Endothelial cell (in vitro differentiated cells): ENCODE measurements at regions not wholly inside any gene's neighbourhood (a gene's known extent, or its start where the extent isn't known, plus 50 kb on each side); places are given as distances from the start of the nearest gene placed in this dataset.
A peak's percentile ranks its signal among the peaks of the same experiment; 100 is the strongest.

Experiments used
- DNase-seq: peaks from one replicate; pipeline ENCODE4 v3.0.0; 2021; ENCODE audit warnings: low spot score
- H3K27ac Mint-ChIP-seq: one replicate; pipeline ENCODE4 v1.8.0; 2021; ENCODE audit warnings: mixed read lengths, inconsistent platforms; ENCODE audit not compliant: unreplicated experiment
- H3K27me3 Mint-ChIP-seq: one replicate; pipeline ENCODE4 v1.8.0; 2021; ENCODE audit warnings: mild to moderate bottlenecking, moderate library complexity, mixed read lengths, inconsistent platforms; ENCODE audit not compliant: unreplicated experiment
- H3K36me3 Mint-ChIP-seq: one replicate; pipeline ENCODE4 v1.8.0; 2021; ENCODE audit warnings: mild to moderate bottlenecking, low read depth, mixed read lengths, inconsistent platforms; ENCODE audit not compliant: unreplicated experiment
- H3K4me1 Mint-ChIP-seq: one replicate; pipeline ENCODE4 v1.8.0; 2021; ENCODE audit warnings: mild to moderate bottlenecking, mixed read lengths, inconsistent platforms; ENCODE audit not compliant: unreplicated experiment
- H3K4me3 Mint-ChIP-seq: one replicate; pipeline ENCODE4 v1.8.0; 2021; ENCODE audit warnings: mild to moderate bottlenecking, mixed read lengths, inconsistent platforms; ENCODE audit not compliant: unreplicated experiment
- H3K9me3 Mint-ChIP-seq: one replicate; pipeline ENCODE4 v1.8.0; 2021; ENCODE audit warnings: mixed read lengths, inconsistent platforms; ENCODE audit not compliant: unreplicated experiment
- TF ChIP-seq, protein P1 (sequence below): fragments of 200-600 bp; sonication (generic); IDR thresholded peaks from one replicate; pipeline ENCODE4 v1.5.0; 2021; ENCODE audit warnings: antibody characterized with exemption; ENCODE audit not compliant: unreplicated experiment

DNA sequence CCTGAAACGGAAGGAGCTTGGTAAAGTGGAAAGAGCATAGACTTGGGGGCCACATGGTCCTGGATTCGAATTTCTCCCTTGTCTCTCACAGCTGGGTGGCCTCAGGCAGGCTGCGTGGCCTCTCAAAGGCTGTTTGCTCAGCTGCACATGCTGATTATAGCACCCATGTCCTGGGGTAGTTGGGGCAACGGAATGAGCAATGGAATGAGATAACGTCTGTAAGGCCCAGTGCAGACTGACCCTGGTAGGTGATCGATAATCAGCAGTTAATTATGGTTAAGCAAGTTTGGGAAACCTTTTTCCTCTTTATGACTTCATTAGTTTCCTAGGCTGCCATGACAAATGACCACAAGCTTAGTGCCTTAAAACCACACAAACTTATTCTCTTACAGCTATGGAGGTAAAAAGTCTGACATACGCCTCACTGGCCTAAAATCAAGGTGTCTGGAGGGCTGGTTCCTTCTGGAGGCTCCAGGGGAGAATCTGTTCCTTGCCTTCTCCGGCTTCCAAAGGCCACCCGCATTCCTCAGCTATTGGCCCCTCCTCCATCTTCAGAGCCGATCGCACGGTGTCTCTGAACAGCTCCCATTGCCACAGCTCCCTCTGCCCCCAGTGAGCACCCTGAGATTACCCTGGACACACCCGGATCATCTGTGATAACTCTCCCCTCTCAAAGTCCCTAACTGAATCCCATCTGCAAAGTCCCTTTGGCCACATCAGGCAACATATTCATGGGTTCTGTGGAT is 294.9 kb upstream of the FOXF1 start:
- TF ChIP-seq, protein P1, sequence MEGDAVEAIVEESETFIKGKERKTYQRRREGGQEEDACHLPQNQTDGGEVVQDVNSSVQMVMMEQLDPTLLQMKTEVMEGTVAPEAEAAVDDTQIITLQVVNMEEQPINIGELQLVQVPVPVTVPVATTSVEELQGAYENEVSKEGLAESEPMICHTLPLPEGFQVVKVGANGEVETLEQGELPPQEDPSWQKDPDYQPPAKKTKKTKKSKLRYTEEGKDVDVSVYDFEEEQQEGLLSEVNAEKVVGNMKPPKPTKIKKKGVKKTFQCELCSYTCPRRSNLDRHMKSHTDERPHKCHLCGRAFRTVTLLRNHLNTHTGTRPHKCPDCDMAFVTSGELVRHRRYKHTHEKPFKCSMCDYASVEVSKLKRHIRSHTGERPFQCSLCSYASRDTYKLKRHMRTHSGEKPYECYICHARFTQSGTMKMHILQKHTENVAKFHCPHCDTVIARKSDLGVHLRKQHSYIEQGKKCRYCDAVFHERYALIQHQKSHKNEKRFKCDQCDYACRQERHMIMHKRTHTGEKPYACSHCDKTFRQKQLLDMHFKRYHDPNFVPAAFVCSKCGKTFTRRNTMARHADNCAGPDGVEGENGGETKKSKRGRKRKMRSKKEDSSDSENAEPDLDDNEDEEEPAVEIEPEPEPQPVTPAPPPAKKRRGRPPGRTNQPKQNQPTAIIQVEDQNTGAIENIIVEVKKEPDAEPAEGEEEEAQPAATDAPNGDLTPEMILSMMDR, result no peak
- H3K9me3 Mint-ChIP-seq, result peaks cover 4% of the 10 kb centered on the region
- H3K4me3 Mint-ChIP-seq, result peak overlapping the region; percentile 1
- peaks cover 5% of the 10 kb centered on the region for H3K4me1 Mint-ChIP-seq
- H3K36me3 Mint-ChIP-seq, result peaks cover 15% of the 10 kb centered on the region
- peaks cover 10% of the 10 kb centered on the region for H3K27me3 Mint-ChIP-seq
- no peak overlapping the region for H3K27ac Mint-ChIP-seq
- no peak for DNase-seq

DNA sequence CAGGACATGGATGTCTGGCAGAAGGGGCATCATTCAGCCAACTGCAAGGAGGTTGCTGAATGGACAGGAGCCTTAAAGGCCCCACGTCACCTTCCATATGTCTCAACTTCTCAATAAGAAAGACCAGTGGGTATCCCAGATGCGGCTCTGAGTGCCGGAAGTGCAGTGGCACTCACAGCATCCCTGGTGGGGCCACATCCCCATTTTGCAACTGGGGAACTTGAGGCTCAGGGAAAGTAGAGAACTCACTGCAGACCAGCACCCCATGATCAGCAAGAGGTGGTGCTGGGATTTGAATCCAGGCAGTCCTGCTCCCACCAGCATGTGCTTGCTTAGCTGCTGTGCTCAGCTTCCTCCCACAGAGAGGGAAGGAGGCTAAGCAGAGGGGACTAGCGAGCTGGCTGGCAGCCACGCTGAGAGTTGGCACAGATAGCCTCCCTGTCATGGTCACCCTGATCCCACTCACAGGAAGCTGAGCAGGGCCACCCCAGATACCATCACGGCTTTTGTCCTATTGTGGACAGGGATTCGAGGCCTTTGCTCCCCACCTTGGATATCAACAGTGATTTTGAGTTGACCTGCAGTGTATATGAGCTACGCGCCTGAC is 294.2 kb upstream of the FOXF1 start:
- H3K4me3 Mint-ChIP-seq, result no peak overlapping the region
- no peak for DNase-seq
- peaks cover 4% of the 10 kb centered on the region for H3K9me3 Mint-ChIP-seq
- H3K27me3 Mint-ChIP-seq, result peaks cover 10% of the 10 kb centered on the region
- H3K27ac Mint-ChIP-seq, result no peak overlapping the region
- TF ChIP-seq, protein P1, result no peak
- H3K4me1 Mint-ChIP-seq, result peaks cover 5% of the 10 kb centered on the region
- H3K36me3 Mint-ChIP-seq, result peaks cover 15% of the 10 kb centered on the region

DNA sequence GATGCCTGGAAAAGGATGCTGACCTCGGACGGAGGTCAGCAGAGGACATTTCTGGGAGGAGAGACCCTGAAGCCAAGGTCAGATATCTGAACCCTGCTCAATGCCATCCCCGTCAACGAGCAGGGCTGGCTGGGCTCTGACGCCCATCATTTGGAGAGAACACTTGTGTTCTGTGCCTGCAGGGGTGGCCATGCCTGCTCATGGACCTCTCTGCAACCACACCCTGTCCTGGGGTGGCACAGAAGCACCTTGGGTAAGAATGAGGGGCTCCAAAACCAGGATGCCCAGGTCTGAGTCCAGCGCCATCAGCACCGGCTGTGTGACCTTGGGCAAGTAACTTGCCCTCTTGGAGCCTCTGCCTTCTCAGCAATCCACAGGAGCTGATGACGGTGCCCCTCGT is 293.7 kb upstream of the FOXF1 start:
- Mint-ChIP-seq H3K36me3 (peaks cover 15% of the 10 kb centered on the region), H3K4me3 (no peak overlapping the region), H3K27ac (no peak overlapping the region), H3K4me1 (peaks cover 5% of the 10 kb centered on the region), H3K9me3 (peaks cover 4% of the 10 kb centered on the region), H3K27me3 (peaks cover 10% of the 10 kb centered on the region)
- TF ChIP-seq, protein P1, result no peak
- no peak for DNase-seq

DNA sequence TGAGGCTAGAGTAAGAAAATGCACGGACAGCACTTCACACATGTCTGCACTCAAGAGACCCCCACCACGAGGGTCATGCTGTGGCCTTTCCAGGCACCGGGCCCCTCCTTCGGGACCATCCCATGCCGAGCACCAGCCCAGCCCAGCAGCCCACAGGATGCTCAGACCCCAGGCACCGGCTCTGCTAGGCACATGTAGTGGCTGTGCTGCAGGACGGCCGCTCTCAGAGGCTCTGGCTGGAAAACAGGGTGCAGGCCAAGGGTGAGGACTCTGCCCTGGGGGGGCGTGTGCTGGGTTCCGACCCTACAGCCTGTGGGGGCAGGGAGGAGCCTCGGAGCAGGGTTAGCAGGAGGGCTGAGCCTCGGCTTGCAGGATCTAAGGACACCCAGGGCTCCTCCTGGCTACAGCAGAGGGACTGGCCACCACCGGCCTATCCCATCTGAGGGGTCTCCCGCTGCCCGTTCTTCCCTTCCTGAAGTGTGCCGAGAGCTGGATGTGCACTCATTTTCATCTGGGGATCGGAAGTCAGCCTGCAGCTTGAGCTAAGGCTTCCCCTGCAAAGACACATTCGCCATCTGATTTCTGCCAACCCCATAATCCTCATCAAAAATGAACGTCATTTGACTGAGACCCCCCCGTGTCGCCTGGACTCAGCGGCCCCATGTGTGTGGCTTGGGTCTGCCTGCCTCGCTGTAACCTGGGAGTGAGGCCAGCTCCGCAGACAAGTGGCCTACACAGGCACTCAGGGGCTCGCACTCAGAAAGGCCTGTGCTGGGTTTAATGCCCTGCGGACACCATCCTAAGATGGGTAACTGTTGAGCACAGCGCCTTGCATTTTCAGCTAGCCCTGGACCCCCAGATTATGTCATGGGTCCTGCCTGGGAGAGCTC is 293.1 kb upstream of the FOXF1 start:
- Mint-ChIP-seq H3K27ac (no peak overlapping the region), H3K27me3 (peaks cover 9% of the 10 kb centered on the region), H3K36me3 (peaks cover 13% of the 10 kb centered on the region), H3K4me1 (peaks cover under 1% of the 10 kb centered on the region), H3K9me3 (peaks cover 2% of the 10 kb centered on the region), H3K4me3 (no peak overlapping the region)
- no peak for DNase-seq
- TF ChIP-seq, protein P1, result no peak
